Osteocyte (in vitro differentiated cells): ENCODE measurements at regions not wholly inside any gene's neighbourhood (a gene's known extent, or its start where the extent isn't known, plus 50 kb on each side); places are given as distances from the start of the nearest gene placed in this dataset.

ENCODE experiments used
- DNase-seq: peaks from one replicate; pipeline ENCODE4 v3.0.0; 2021; ENCODE audit warnings: mixed read lengths; ENCODE audit not compliant: unreplicated experiment; ENCODE audit errors: extremely low spot score
- H3K27ac Mint-ChIP-seq: one replicate; pipeline ENCODE4 v1.8.0; 2021; ENCODE audit warnings: mild to moderate bottlenecking, mixed read lengths; ENCODE audit not compliant: unreplicated experiment
- H3K27me3 Mint-ChIP-seq: one replicate; pipeline ENCODE4 v1.8.0; 2021; ENCODE audit warnings: mixed read lengths; ENCODE audit not compliant: unreplicated experiment
- H3K36me3 Mint-ChIP-seq: one replicate; pipeline ENCODE4 v1.8.0; 2021; ENCODE audit warnings: mixed read lengths; ENCODE audit not compliant: unreplicated experiment
- H3K4me1 Mint-ChIP-seq: one replicate; pipeline ENCODE4 v1.8.0; 2021; ENCODE audit warnings: mixed read lengths; ENCODE audit not compliant: unreplicated experiment
- H3K4me3 Mint-ChIP-seq: one replicate; pipeline ENCODE4 v1.8.0; 2021; ENCODE audit warnings: mild to moderate bottlenecking, moderate library complexity, mixed read lengths; ENCODE audit not compliant: unreplicated experiment
- H3K9me3 Mint-ChIP-seq: one replicate; pipeline ENCODE4 v1.8.0; 2021; ENCODE audit warnings: mixed read lengths; ENCODE audit not compliant: unreplicated experiment
- TF ChIP-seq, protein P1 (sequence below): fragments of 200-600 bp; sonication (generic); IDR thresholded peaks from 2 replicates; pipeline ENCODE4 v1.5.0; 2021; ENCODE audit warnings: antibody characterized with exemption, mild to moderate bottlenecking, moderate library complexity

DNA sequence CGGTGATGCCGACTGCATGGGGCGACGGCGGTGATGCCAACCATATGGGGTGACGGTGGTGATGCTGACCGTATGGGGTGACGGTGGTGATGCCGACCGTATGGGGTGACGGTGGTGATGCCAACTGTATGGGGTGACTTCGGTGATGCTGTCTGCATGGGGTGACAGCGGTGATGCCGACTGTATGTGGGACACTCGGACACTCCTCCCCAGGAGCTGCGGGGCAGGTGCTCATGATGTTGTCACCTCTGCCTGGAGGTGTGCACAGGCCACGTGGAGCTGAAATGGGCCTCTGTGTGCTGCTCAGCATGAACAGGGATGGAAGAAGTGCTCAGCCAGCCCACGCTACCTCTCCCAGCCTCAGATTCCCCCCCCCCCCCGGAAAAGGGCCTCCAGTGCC lies 171.8 kb downstream of the OLFM1 start:
- no peak for DNase-seq
- Mint-ChIP-seq H3K27ac (no peak overlapping the region), H3K4me1 (no peaks in the 10 kb centered on the region), H3K27me3 (no peaks in the 10 kb centered on the region), H3K9me3 (no peaks in the 10 kb centered on the region), H3K4me3 (no peak overlapping the region), H3K36me3 (no peaks in the 10 kb centered on the region)
- TF ChIP-seq, protein P1, sequence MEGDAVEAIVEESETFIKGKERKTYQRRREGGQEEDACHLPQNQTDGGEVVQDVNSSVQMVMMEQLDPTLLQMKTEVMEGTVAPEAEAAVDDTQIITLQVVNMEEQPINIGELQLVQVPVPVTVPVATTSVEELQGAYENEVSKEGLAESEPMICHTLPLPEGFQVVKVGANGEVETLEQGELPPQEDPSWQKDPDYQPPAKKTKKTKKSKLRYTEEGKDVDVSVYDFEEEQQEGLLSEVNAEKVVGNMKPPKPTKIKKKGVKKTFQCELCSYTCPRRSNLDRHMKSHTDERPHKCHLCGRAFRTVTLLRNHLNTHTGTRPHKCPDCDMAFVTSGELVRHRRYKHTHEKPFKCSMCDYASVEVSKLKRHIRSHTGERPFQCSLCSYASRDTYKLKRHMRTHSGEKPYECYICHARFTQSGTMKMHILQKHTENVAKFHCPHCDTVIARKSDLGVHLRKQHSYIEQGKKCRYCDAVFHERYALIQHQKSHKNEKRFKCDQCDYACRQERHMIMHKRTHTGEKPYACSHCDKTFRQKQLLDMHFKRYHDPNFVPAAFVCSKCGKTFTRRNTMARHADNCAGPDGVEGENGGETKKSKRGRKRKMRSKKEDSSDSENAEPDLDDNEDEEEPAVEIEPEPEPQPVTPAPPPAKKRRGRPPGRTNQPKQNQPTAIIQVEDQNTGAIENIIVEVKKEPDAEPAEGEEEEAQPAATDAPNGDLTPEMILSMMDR: no peak

DNA sequence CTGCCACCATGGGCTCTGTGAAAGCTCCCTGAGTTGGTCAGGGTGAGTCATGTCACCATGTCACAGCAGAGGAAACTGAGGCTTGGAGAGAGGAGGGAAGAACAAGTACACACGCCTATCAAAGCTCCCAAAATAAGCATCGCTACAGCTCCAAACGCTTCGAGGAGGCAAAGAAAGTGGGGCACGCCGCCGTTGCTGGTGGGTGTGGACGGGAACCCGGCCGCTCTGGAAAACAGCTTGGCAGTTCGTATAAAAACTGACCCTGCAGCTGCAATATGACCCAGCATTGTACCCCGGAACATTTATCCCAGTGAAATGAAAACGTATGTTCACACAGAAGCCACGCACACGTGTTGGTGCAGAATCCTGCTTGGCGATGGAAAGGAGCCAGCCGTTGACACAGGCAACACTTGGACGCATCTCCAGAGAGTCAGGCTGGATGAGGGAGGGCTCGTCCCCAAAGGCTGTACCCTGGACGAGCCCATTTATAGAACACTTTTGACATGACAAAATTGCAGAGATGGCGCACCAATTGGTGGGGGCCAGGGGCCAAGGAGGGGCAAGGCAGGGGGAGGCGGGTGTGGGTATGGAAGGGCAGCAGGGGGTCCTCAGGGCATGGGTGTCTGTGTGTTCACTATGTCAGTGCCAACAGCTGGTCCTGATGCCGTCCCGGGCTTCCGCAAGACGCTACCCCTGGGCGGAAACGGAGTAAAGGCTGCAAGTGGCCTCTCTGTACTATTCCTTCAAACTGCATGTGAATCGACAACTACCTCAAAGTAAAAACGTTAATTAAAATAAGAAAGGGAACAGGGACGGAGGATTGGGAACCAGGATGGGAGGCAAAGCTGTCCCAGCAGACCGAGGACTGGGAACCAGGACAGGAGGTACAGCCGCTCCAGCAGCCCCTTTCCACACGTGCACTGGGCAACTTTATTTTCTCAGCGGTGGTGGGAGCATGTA lies 173.0 kb downstream of the OLFM1 start:
- Mint-ChIP-seq H3K36me3 (no peaks in the 10 kb centered on the region), H3K27me3 (no peaks in the 10 kb centered on the region), H3K9me3 (no peaks in the 10 kb centered on the region), H3K4me3 (no peak overlapping the region), H3K4me1 (no peaks in the 10 kb centered on the region), H3K27ac (no peak overlapping the region)
- TF ChIP-seq, protein P1: no peak
- DNase-seq: no peak

DNA sequence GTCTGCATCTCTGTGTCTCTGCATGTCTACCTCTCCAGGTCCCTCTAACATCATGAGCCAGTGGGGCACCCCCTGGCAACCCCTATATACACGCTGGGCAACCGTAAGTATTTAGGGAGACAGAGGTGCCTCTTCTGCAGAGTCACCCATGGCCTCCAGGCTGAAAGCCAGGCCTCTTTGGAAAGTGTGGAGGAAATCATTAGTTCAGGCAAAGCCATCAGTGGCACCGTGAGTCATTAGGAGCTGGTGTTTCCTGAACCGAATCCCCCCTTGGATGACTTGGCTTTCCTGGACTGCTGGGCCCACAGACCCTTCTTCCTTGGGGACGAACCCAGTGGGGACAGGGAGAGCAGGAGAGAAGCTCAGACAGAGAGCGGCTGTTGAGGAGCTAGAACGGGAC lies 174.8 kb downstream of the OLFM1 start:
- Mint-ChIP-seq H3K4me1 (no peaks in the 10 kb centered on the region), H3K9me3 (no peaks in the 10 kb centered on the region), H3K27ac (no peak overlapping the region), H3K4me3 (no peak overlapping the region), H3K36me3 (no peaks in the 10 kb centered on the region), H3K27me3 (no peaks in the 10 kb centered on the region)
- TF ChIP-seq, protein P1: no peak
- DNase-seq: no peak

DNA sequence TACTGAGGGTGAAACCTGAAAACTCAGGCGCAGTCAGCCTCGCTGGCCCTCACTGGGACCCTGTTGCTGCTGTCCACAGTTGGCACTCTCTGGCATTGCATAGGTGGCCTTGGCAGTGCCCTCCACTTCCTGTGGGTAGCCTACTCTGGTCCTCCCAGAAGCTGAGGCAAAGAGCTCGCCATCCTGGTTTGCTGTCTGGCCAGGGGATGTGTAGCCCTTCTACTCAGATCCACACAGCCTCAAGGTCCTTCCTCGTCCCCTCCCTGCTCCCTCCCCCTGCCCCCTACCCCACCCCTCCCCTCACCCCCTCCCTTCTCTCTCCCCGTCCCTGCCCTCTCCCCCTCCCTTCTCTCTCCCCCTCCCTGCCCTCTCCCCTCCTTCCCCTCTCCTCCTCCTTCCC lies 176.0 kb downstream of the OLFM1 start:
- no peaks in the 10 kb centered on the region for H3K4me1 Mint-ChIP-seq
- H3K4me3 Mint-ChIP-seq: no peak overlapping the region
- H3K36me3 Mint-ChIP-seq: no peaks in the 10 kb centered on the region
- H3K27me3 Mint-ChIP-seq: no peaks in the 10 kb centered on the region
- TF ChIP-seq, protein P1: no peak
- no peak for DNase-seq
- H3K27ac Mint-ChIP-seq: no peak overlapping the region
- no peaks in the 10 kb centered on the region for H3K9me3 Mint-ChIP-seq

DNA sequence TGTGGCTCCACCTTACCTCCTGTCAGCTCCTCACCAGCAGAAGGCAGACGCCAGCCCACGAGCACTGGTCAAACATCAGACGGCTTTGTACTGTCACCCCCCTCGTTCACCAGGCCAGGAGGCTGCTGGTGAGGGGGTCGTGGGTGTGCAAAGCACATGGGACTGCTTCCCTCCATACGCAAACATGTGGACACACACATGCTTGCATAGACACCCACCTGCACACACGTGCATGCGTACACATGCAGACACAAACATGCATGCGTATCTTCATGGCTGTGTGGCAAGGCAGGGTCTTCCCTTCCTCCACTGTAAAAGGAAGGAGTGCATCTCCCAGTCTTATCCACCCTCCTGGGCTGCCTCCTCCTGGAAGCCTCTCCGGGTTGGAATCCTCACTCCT lies 178.5 kb downstream of the OLFM1 start:
- no peak for DNase-seq
- Mint-ChIP-seq H3K9me3 (no peaks in the 10 kb centered on the region), H3K4me3 (no peak overlapping the region), H3K36me3 (no peaks in the 10 kb centered on the region), H3K27ac (no peak overlapping the region), H3K4me1 (no peaks in the 10 kb centered on the region), H3K27me3 (no peaks in the 10 kb centered on the region)
- TF ChIP-seq, protein P1: no peak
